ENCODE measurements at regions not wholly inside any gene's neighbourhood (a gene's known extent, or its start where the extent isn't known, plus 50 kb on each side); places are given as distances from the start of the nearest gene placed in this dataset.
"Not testable (repeated sequence)": the region's sequence is repeated elsewhere in the genome, so short reads cannot be mapped to it uniquely, and the experiment has no call there.

DNA sequence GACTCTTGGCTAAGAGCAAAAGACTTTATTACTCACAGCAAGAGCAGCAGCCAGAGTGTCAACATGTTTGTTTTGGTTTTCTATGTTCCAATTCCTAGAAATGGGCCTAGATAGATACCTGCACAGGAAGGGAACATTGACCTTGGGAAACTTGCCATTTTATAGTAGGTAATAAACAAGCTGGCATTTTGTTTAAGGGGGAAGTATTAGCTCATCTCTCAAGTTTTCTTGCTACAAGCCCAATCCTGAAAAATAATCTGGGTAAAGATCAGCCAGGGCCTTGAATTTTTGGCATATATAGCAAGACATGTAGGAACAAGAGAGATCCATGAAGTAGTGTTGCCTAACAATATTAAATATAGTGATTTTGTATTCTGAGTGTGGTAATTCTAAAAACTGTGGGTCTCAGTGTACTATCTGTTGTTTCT is 51.4 kb upstream of the RGL1 start:
- Histone ChIP-seq H3K36me3 (no peaks in the 10 kb centered on the region), H3K27me3 (no peaks in the 10 kb centered on the region), H3K4me3 (no peak overlapping the region), H3K27ac (no peak overlapping the region), H3K4me1 (no peaks in the 10 kb centered on the region), H3K9me3 (replicated peaks) (no peaks in the 10 kb centered on the region)
- DNase-seq: no peak

GRCh38 chr1:183744132-183744913 is 60.6 kb upstream of the RGL1 start:
- DNase-seq: no peak
- Histone ChIP-seq H3K9me3 (replicated peaks) (no peaks in the 10 kb centered on the region), H3K27ac (no peak overlapping the region), H3K4me1 (no peaks in the 10 kb centered on the region), H3K36me3 (no peaks in the 10 kb centered on the region; the same call in 1 of the 2 replicates), H3K27me3 (no peaks in the 10 kb centered on the region), H3K4me3 (no peak overlapping the region)

DNA sequence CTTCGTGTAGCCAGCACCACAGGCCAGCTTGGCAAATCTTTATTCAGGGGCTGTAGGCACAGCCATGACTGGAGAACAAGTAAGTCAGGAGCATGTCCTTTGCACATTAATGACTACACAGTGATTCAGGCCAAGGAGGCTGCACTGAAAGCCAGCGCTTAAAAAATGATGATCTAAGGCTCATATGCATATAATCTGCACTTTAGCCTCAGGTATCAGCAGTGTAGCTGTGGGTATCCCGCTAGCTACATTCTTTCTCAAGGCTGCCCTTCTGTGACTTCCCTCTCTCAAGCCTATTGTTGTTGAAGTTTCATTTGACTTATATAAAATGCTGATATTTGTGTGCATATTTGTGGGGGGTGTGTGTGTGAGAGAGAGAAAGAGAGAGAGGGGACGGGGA is 62.6 kb upstream of the RGL1 start:
- Histone ChIP-seq H3K9me3 (replicated peaks) (no peaks in the 10 kb centered on the region), H3K36me3 (no peaks in the 10 kb centered on the region; the same call in 1 of the 2 replicates)

GRCh38 chr1:183739741-183740271 is 65.1 kb upstream of the RGL1 start:
- peak in 1 of 2 experiments; percentile 13 for DNase-seq
- H3K27ac ChIP-seq: no peak overlapping the region
- no peaks in the 10 kb centered on the region for H3K9me3 ChIP-seq (replicated peaks)
- H3K27me3 ChIP-seq: no peaks in the 10 kb centered on the region
- no peaks in the 10 kb centered on the region for H3K4me1 ChIP-seq
- no peak overlapping the region for H3K4me3 ChIP-seq
- no peaks in the 10 kb centered on the region; the same call in 1 of the 2 replicates for H3K36me3 ChIP-seq

More for the DNA sequence above, 62.6 kb upstream of the RGL1 start:
- Histone ChIP-seq H3K27ac (no peak overlapping the region), H3K4me3 (no peak overlapping the region), H3K4me1 (no peaks in the 10 kb centered on the region), H3K27me3 (no peaks in the 10 kb centered on the region)
- no peak for DNase-seq

GRCh38 chr1:183739082-183739481 is 65.8 kb upstream of the RGL1 start:
- H3K36me3 ChIP-seq: no peaks in the 10 kb centered on the region
- H3K4me1 ChIP-seq: no peaks in the 10 kb centered on the region
- no peak overlapping the region for H3K4me3 ChIP-seq
- DNase-seq: no peak
- no peak overlapping the region for H3K27ac ChIP-seq
- no peaks in the 10 kb centered on the region for H3K27me3 ChIP-seq
- no peaks in the 10 kb centered on the region for H3K9me3 ChIP-seq (replicated peaks)

- not testable (repeated sequence) for H3K4me3 ChIP-seq; H3K27me3 ChIP-seq; DNase-seq; H3K27ac ChIP-seq; H3K36me3 ChIP-seq; H3K4me1 ChIP-seq; H3K9me3 ChIP-seq (replicated peaks)
Measured at GRCh38 chr1:183737916-183738315, 67.0 kb upstream of the RGL1 start.

GRCh38 chr1:183736343-183736742 is 68.6 kb upstream of the RGL1 start:
- no peak overlapping the region for H3K27ac ChIP-seq
- H3K27me3 ChIP-seq: no peaks in the 10 kb centered on the region
- DNase-seq: no peak
- no peaks in the 10 kb centered on the region for H3K36me3 ChIP-seq
- no peak overlapping the region for H3K4me3 ChIP-seq
- no peaks in the 10 kb centered on the region for H3K9me3 ChIP-seq (replicated peaks)
- no peaks in the 10 kb centered on the region for H3K4me1 ChIP-seq

DNA sequence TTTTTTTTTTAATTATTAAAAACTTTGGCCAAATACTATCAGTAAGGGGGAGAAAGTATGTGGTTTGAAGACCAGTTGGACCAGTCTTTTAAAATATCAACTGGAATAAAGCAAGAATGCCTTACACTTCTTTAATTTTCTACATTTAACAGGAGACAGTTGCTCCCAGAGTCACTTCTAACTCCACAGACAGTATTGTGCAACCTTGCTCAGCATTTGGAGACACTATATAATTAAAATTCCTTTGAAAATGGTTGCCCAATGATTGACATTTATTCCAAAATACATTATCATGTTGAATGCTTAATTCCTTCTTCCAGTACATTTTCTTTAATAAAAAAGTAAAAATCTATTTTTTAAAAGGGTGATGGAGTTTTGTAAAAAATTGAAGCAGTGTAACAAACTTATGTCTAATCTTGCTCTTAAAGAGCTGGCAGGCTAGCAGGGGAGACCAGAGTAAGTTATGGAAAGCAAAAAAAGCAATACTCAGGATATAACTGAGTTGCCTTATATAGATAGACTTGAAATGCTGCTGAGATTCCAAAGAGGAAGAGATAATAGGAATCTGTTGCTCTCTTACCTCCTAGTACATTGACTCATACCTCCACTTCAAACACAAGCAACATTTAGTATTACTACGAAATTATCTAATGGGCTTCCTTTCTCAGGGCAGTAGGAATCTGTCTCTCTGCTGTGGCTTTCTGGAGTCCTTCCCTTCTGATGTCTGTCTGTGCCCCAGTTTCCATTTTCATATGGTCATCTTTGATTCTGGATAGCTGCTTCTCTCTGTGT is 69.7 kb upstream of the RGL1 start:
- no peak overlapping the region for H3K4me3 ChIP-seq
- H3K9me3 ChIP-seq (replicated peaks): no peaks in the 10 kb centered on the region
- H3K36me3 ChIP-seq: no peaks in the 10 kb centered on the region
- H3K27ac ChIP-seq: no peak overlapping the region
- H3K27me3 ChIP-seq: no peaks in the 10 kb centered on the region
- no peak for DNase-seq
- H3K4me1 ChIP-seq: no peaks in the 10 kb centered on the region

DNA sequence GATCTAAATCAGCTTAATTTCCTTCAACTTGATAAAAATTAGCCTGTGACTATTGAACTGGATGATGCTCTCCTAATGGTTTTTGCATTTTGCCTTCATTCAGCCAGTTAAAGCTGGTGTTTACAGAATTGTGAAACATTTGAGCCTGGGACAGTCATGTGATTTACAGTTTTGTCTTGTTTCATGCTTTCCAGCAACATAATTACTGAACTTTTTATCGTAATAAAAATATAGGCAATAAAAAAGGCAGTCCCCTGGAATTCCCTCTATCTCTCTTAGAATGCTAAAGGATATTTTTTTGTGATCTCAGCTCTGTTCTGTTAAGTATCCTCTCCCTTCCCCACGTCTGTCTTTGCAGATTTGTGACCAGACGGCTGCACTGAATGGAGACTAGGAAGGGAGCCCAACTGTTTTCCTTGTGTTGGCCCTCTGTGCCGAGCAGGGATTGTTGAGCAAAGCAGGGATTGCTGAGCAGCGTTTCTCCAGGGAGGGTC is 70.3 kb upstream of the RGL1 start:
- Histone ChIP-seq H3K9me3 (replicated peaks) (no peaks in the 10 kb centered on the region), H3K36me3 (no peaks in the 10 kb centered on the region), H3K27me3 (no peaks in the 10 kb centered on the region), H3K4me1 (no peaks in the 10 kb centered on the region), H3K27ac (no peak overlapping the region), H3K4me3 (no peak overlapping the region)
- no peak for DNase-seq

GRCh38 chr1:183733715-183734114 is 71.2 kb upstream of the RGL1 start:
- no peaks in the 10 kb centered on the region for H3K4me1 ChIP-seq
- H3K27ac ChIP-seq: no peak overlapping the region
- no peaks in the 10 kb centered on the region for H3K9me3 ChIP-seq (replicated peaks)
- no peak overlapping the region for H3K4me3 ChIP-seq
- H3K27me3 ChIP-seq: no peaks in the 10 kb centered on the region
- no peak for DNase-seq
- H3K36me3 ChIP-seq: no peaks in the 10 kb centered on the region

DNA sequence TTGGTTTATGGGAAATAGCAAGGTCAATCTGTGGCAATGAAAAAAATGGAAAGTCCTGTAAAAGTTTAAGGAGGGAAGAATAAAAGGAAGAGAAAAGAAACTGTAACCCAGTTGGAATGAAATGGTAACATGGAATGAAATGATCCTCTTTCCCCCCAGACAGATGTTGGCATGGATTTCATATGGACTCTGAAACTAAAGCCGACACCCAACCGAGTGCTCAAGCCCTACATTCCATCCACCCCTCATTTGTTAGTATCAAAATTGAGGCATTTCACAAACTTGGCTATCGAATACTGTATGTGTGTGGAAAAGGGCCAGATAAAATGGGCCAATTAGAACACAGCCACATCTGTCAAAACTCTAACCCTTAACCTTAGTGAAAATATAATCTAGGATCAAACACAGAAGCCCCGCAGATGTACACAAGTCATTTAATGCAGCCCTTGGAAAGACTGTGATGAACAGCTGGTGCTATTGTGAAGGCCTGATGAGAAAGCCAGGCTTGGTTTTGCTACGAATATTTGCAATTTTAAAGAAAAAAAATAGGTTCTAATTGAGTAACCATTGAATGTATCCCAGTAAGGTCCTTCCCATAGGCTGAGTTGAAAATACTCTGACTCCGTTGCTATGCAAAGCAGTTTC is 72.6 kb upstream of the RGL1 start:
- no peak for DNase-seq
- Histone ChIP-seq H3K36me3 (no peaks in the 10 kb centered on the region), H3K4me3 (no peak overlapping the region), H3K9me3 (replicated peaks) (no peaks in the 10 kb centered on the region), H3K4me1 (no peaks in the 10 kb centered on the region), H3K27me3 (no peaks in the 10 kb centered on the region), H3K27ac (no peak overlapping the region)

DNA sequence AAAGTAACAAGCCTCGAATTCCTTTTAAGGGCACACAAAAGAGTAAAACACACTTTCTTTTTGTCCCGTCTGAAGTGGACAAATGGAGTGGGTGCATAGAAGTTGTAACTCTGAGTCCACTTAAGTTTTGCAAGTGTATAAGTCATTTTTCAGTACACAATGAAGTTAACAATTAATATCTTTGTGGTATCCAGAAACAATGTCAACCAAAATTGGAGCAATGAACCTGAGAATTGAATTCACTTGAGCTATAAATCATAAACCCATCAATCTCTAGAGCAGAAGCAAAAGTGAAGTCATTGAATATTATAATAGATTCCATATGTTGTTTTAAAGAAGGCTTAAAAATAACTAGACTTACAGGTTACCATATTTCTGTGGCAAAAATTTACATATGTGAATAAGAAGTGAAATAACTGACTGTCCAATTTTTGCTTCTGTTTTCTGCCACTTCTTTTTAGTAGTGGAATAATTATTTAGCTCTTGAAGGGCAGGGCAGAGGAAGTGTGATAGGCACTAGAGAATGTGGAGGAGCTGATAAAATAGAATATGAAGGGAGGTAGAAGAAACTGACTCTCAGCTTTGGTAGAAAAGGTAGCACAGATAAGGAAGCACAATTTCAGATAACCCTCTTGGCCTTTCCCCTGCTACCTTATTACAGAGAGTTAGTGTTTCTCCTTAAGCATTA is 73.9 kb upstream of the RGL1 start:
- Histone ChIP-seq H3K9me3 (replicated peaks) (no peaks in the 10 kb centered on the region), H3K27me3 (no peaks in the 10 kb centered on the region), H3K4me1 (no peaks in the 10 kb centered on the region), H3K4me3 (no peak overlapping the region), H3K27ac (no peak overlapping the region), H3K36me3 (no peaks in the 10 kb centered on the region)
- no peak for DNase-seq

- H3K27me3 ChIP-seq: no peaks in the 10 kb centered on the region
- no peak for DNase-seq
- H3K4me3 ChIP-seq: no peak overlapping the region
- no peaks in the 10 kb centered on the region for H3K4me1 ChIP-seq
- no peak overlapping the region for H3K27ac ChIP-seq
- H3K9me3 ChIP-seq (replicated peaks): no peaks in the 10 kb centered on the region
- H3K36me3 ChIP-seq: no peaks in the 10 kb centered on the region
Measured at GRCh38 chr1:183730107-183730724, 74.7 kb upstream of the RGL1 start.

GRCh38 chr1:183726825-183727224 is 73.7 kb upstream of the APOBEC4 start:
- no peaks in the 10 kb centered on the region for H3K36me3 ChIP-seq
- no peak for DNase-seq

More at GRCh38 chr1:183726825-183727224, 73.7 kb upstream of the APOBEC4 start:
- H3K4me3 ChIP-seq: no peak overlapping the region
- H3K27ac ChIP-seq: no peak overlapping the region
- no peaks in the 10 kb centered on the region for H3K27me3 ChIP-seq
- no peaks in the 10 kb centered on the region for H3K9me3 ChIP-seq (replicated peaks)
- no peaks in the 10 kb centered on the region for H3K4me1 ChIP-seq
